H1 (cell line): ENCODE measurements at regions not wholly inside any gene's neighbourhood (a gene's known extent, or its start where the extent isn't known, plus 50 kb on each side); places are given as distances from the start of the nearest gene placed in this dataset.

Experiments used
- BACH1 ChIP-seq: IDR thresholded peaks from 2 replicates; pipeline ENCODE4 v1.6.1; 2012; ENCODE audit warnings: low read length, improper control_type of control experiment
- CEBPB ChIP-seq: IDR thresholded peaks from 2 replicates; pipeline ENCODE4 v1.6.1; 2012; ENCODE audit warnings: low read depth, low read length
- JUN ChIP-seq: IDR thresholded peaks from 2 replicates; pipeline ENCODE4 v1.6.1; 2011; ENCODE audit warnings: low read depth, mild to moderate bottlenecking, improper control_type of control experiment, low read length
- JUND ChIP-seq: IDR thresholded peaks from 2 replicates; pipeline ENCODE4 v1.6.1; 2011; ENCODE audit warnings: mild to moderate bottlenecking, improper control_type of control experiment, low read length
- POLR2A ChIP-seq, 2 experiments: IDR thresholded peaks; 1 replicate in 1 of 2; 2 replicates in 1 of 2; pipeline ENCODE4 v1.6.1; 2011; ENCODE audit warnings: low read depth in 2 of 2, low read length in 2 of 2, mild to moderate bottlenecking in 2 of 2; ENCODE audit errors: control extremely low read depth in 1 of 2
- SIN3A ChIP-seq, 2 experiments: IDR thresholded peaks in 1 of 2; conservative IDR thresholded peaks in 1 of 2; 2 replicates each; pipeline ENCODE4 v1.6.1; 2011 to 2012; ENCODE audit warnings: low read length in 2 of 2, improper control_type of control experiment in 1 of 2, low read depth in 1 of 2, mild to moderate bottlenecking in 1 of 2
- SIRT6 ChIP-seq: IDR thresholded peaks from one replicate; pipeline ENCODE4 v1.7.1; 2012; ENCODE audit warnings: low read length, inconsistent platforms
- TAF1 ChIP-seq: IDR thresholded peaks from 2 replicates; pipeline ENCODE4 v1.6.1; 2011; ENCODE audit warnings: mild to moderate bottlenecking, low read depth, low read length
- TF ChIP-seq, protein P1 (sequence below): IDR thresholded peaks from 2 replicates; pipeline ENCODE4 v1.6.1; 2011; ENCODE audit warnings: low read depth, mild to moderate bottlenecking, low read length; ENCODE audit not compliant: insufficient read depth
- TF ChIP-seq, protein P2 (sequence below), 3 experiments: IDR thresholded peaks; 1 replicate in 2 of 3; 2 replicates in 1 of 3; pipeline versions ENCODE4 v1.5.1 to v1.6.1; 2011; ENCODE audit warnings: low read length in 3 of 3, mild to moderate bottlenecking in 3 of 3, inconsistent platforms in 2 of 3, low read depth in 1 of 3, moderate library complexity in 1 of 3; ENCODE audit not compliant: insufficient read depth in 1 of 3; ENCODE audit errors: control extremely low read depth in 1 of 3
- TF ChIP-seq, protein P3 (sequence below): IDR thresholded peaks from 2 replicates; pipeline ENCODE4 v1.6.1; 2011; ENCODE audit warnings: low read length, improper control_type of control experiment

DNA sequence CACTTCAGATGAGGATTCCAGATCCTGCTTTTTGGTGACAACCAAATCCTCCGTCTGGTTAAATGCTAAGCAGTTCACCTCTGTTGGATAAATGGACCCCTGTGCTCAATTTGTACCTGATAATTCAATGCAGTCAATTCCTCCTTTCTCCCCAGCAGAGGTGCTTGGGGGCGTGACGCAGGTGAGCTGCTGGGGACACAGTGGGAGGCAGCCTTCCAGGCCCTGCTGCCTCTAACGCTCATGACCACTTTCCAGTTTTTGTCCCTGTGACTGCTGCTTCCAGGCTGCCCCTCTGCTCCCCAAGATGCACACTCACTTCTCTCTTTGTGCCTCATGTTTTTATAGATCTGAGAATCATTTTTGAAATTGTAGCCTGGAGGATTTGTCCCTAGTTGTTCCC is 78.5 kb downstream of the TTLL2 start:
- TF ChIP-seq, protein P1, sequence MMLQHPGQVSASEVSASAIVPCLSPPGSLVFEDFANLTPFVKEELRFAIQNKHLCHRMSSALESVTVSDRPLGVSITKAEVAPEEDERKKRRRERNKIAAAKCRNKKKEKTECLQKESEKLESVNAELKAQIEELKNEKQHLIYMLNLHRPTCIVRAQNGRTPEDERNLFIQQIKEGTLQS = no peak
- TF ChIP-seq JUND (no peak), POLR2A (IDR thresholded peaks at IDR 0.05; ENCODE audit: control extremely low read depth in 1 of 2, low read depth in 2 of 2, low read length in 2 of 2) (no peak), CEBPB (no peak), JUN (no peak), SIN3A (conservative IDR thresholded peaks at IDR 0.05 in 1 of 2, IDR thresholded peaks at IDR 0.05 in 1 of 2; ENCODE audit: low read depth in 1 of 2, low read length in 2 of 2) (no peak), BACH1 (no peak), TAF1 (no peak), SIRT6 (no peak)
- TF ChIP-seq, protein P2, sequence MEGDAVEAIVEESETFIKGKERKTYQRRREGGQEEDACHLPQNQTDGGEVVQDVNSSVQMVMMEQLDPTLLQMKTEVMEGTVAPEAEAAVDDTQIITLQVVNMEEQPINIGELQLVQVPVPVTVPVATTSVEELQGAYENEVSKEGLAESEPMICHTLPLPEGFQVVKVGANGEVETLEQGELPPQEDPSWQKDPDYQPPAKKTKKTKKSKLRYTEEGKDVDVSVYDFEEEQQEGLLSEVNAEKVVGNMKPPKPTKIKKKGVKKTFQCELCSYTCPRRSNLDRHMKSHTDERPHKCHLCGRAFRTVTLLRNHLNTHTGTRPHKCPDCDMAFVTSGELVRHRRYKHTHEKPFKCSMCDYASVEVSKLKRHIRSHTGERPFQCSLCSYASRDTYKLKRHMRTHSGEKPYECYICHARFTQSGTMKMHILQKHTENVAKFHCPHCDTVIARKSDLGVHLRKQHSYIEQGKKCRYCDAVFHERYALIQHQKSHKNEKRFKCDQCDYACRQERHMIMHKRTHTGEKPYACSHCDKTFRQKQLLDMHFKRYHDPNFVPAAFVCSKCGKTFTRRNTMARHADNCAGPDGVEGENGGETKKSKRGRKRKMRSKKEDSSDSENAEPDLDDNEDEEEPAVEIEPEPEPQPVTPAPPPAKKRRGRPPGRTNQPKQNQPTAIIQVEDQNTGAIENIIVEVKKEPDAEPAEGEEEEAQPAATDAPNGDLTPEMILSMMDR (IDR thresholded peaks at IDR 0.05; ENCODE audit: control extremely low read depth in 1 of 3, insufficient read depth in 1 of 3, low read depth in 1 of 3, low read length in 3 of 3) = no peak
- TF ChIP-seq, protein P3, sequence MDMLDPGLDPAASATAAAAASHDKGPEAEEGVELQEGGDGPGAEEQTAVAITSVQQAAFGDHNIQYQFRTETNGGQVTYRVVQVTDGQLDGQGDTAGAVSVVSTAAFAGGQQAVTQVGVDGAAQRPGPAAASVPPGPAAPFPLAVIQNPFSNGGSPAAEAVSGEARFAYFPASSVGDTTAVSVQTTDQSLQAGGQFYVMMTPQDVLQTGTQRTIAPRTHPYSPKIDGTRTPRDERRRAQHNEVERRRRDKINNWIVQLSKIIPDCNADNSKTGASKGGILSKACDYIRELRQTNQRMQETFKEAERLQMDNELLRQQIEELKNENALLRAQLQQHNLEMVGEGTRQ = no peak
